ENCODE measurements at regions not wholly inside any gene's neighbourhood (a gene's known extent, or its start where the extent isn't known, plus 50 kb on each side); places are given as distances from the start of the nearest gene placed in this dataset.

GRCh38 chr7:114073701-114074100 lies 154.9 kb upstream of the PPP1R3A start:
- H3K4me1 ChIP-seq (ENCODE audit: low read depth): no peaks in the 10 kb centered on the region
- no peaks in the 10 kb centered on the region for H3K36me3 ChIP-seq
- no peak for TF ChIP-seq CTCF (IDR thresholded peaks at IDR 0.05; ENCODE audit: low read depth, low read length)
- no peaks in the 10 kb centered on the region for H3K9me3 ChIP-seq (ENCODE audit: low read depth)
- H3K4me3 ChIP-seq: no peak overlapping the region
- H3K27me3 ChIP-seq: peaks cover 1% of the 10 kb centered on the region
- no peak overlapping the region for H3K27ac ChIP-seq
- DNase-seq (ENCODE audit: low read depth in 1 of 2, low spot score in 1 of 2): no peak

- Histone ChIP-seq H3K36me3 (no peaks in the 10 kb centered on the region), H3K27me3 (no peaks in the 10 kb centered on the region), H3K27ac (no peak overlapping the region), H3K4me3 (no peak overlapping the region), H3K9me3 (ENCODE audit: low read depth) (no peaks in the 10 kb centered on the region), H3K4me1 (ENCODE audit: low read depth) (no peaks in the 10 kb centered on the region)
- peak in 1 of 2 donors; percentile 81 for DNase-seq (ENCODE audit: low read depth in 1 of 2, low spot score in 1 of 2)
- no peak for TF ChIP-seq CTCF (IDR thresholded peaks at IDR 0.05; ENCODE audit: low read depth, low read length)
Observed at GRCh38 chr7:114070246-114070645, 151.4 kb upstream of the PPP1R3A start.

GRCh38 chr7:114062810-114063209 lies 144.0 kb upstream of the PPP1R3A start:
- TF ChIP-seq CTCF (IDR thresholded peaks at IDR 0.05; ENCODE audit: low read depth, low read length): no peak
- H3K27ac ChIP-seq: no peak overlapping the region
- no peaks in the 10 kb centered on the region for H3K9me3 ChIP-seq (ENCODE audit: low read depth)
- no peak overlapping the region for H3K4me3 ChIP-seq
- H3K27me3 ChIP-seq: no peaks in the 10 kb centered on the region
- H3K4me1 ChIP-seq (ENCODE audit: low read depth): no peaks in the 10 kb centered on the region
- no peak for DNase-seq (ENCODE audit: low read depth in 1 of 2, low spot score in 1 of 2)
- no peaks in the 10 kb centered on the region for H3K36me3 ChIP-seq

- DNase-seq (ENCODE audit: low read depth in 1 of 2, low spot score in 1 of 2): no peak
- H3K9me3 ChIP-seq (ENCODE audit: low read depth): no peaks in the 10 kb centered on the region
- no peaks in the 10 kb centered on the region for H3K36me3 ChIP-seq
- no peaks in the 10 kb centered on the region for H3K27me3 ChIP-seq
- no peak overlapping the region for H3K27ac ChIP-seq
- H3K4me3 ChIP-seq: no peak overlapping the region
- TF ChIP-seq CTCF (IDR thresholded peaks at IDR 0.05; ENCODE audit: low read depth, low read length): no peak
- H3K4me1 ChIP-seq (ENCODE audit: low read depth): no peaks in the 10 kb centered on the region
Observed at GRCh38 chr7:114051871-114052331, 133.1 kb upstream of the PPP1R3A start.

GRCh38 chr7:114050571-114050970 lies 131.8 kb upstream of the PPP1R3A start:
- no peak for DNase-seq (ENCODE audit: low read depth in 1 of 2, low spot score in 1 of 2)
- no peaks in the 10 kb centered on the region for H3K9me3 ChIP-seq (ENCODE audit: low read depth)
- H3K4me1 ChIP-seq (ENCODE audit: low read depth): no peaks in the 10 kb centered on the region
- H3K4me3 ChIP-seq: no peak overlapping the region
- TF ChIP-seq CTCF (IDR thresholded peaks at IDR 0.05; ENCODE audit: low read depth, low read length): no peak
- no peaks in the 10 kb centered on the region for H3K36me3 ChIP-seq
- H3K27ac ChIP-seq: no peak overlapping the region
- no peaks in the 10 kb centered on the region for H3K27me3 ChIP-seq
